Mesendoderm (in vitro differentiated cells): ENCODE measurements at regions not wholly inside any gene's neighbourhood (a gene's known extent, or its start where the extent isn't known, plus 50 kb on each side); places are given as distances from the start of the nearest gene placed in this dataset.
"Not testable (repeated sequence)": the region's sequence is repeated elsewhere in the genome, so short reads cannot be mapped to it uniquely, and the experiment has no call there.

Experiments
- DNase-seq: peaks from one replicate; pipeline ENCODE4 v3.0.0; 2013
- H2AK5ac ChIP-seq: 2 replicates; pipeline ENCODE4 v1.6.1; 2013; ENCODE audit warnings: low read length, inconsistent platforms
- H2BK120ac ChIP-seq: 2 replicates; pipeline ENCODE4 v1.6.1; 2013; ENCODE audit warnings: low read depth, mild to moderate bottlenecking, low read length, moderate library complexity, mixed read lengths
- H2BK15ac ChIP-seq: replicated peaks from 2 replicates; pipeline ENCODE4 v1.6.1; 2013; ENCODE audit warnings: low read depth, mild to moderate bottlenecking, moderate library complexity
- H2BK5ac ChIP-seq: 2 replicates; pipeline ENCODE4 v1.6.1; 2013; ENCODE audit warnings: low read length, inconsistent platforms
- H3K18ac ChIP-seq: 2 replicates; pipeline ENCODE4 v1.6.1; 2013; ENCODE audit warnings: mild to moderate bottlenecking, low read length, mixed read lengths
- H3K23ac ChIP-seq: one replicate; pipeline ENCODE4 v1.6.1; 2013; ENCODE audit warnings: low read length
- H3K27ac ChIP-seq: 2 replicates; pipeline ENCODE4 v1.5.1; 2013; ENCODE audit warnings: low read depth, mild to moderate bottlenecking, inconsistent platforms, low read length, moderate library complexity
- H3K27me3 ChIP-seq: 2 replicates; pipeline ENCODE4 v1.6.1; 2013; ENCODE audit warnings: low read length, control low read depth, mild to moderate bottlenecking, inconsistent platforms; ENCODE audit not compliant: insufficient read depth, poor library complexity
- H3K36me3 ChIP-seq: 2 replicates; pipeline ENCODE4 v1.6.1; 2013; ENCODE audit warnings: low read length, inconsistent platforms; ENCODE audit not compliant: control insufficient read depth, insufficient read depth
- H3K4ac ChIP-seq: one replicate; pipeline ENCODE4 v1.6.1; 2013; ENCODE audit warnings: low read depth, mild to moderate bottlenecking, low read length, moderate library complexity
- H3K4me1 ChIP-seq: 2 replicates; pipeline ENCODE4 v1.6.1; 2013; ENCODE audit warnings: low read depth, low read length, inconsistent platforms; ENCODE audit not compliant: control insufficient read depth
- H3K4me2 ChIP-seq: 2 replicates; pipeline ENCODE4 v1.6.1; 2013; ENCODE audit warnings: low read length
- H3K4me3 ChIP-seq: 2 replicates; pipeline ENCODE4 v1.5.1; 2013; ENCODE audit warnings: mild to moderate bottlenecking, low read length
- H3K56ac ChIP-seq: one replicate; pipeline ENCODE4 v1.6.1; 2013; ENCODE audit warnings: low read length
- H3K79me1 ChIP-seq: 2 replicates; pipeline ENCODE4 v1.6.1; 2013; ENCODE audit warnings: low read length, inconsistent platforms
- H3K79me2 ChIP-seq: 2 replicates; pipeline ENCODE4 v1.6.1; 2013; ENCODE audit warnings: mild to moderate bottlenecking, low read length; ENCODE audit not compliant: control insufficient read depth, insufficient read depth
- H3K9ac ChIP-seq: 2 replicates; pipeline ENCODE4 v1.6.1; 2013; ENCODE audit warnings: low read length, inconsistent platforms
- H4K5ac ChIP-seq: one replicate; pipeline ENCODE4 v1.6.1; 2013; ENCODE audit warnings: low read length
- H4K8ac ChIP-seq: one replicate; pipeline ENCODE4 v1.6.1; 2013; ENCODE audit warnings: low read depth, mild to moderate bottlenecking, control low read depth, low read length, moderate library complexity
- WGBS: extraction: QIAGEN DNeasy Blood & Tissue Kit; methylation state at CpG from one replicate; pipeline ENCODE4 v1.1.7; 2013; ENCODE audit warnings: low lambda C conversion rate, missing lambda C conversion rate; ENCODE audit not compliant: insufficient coverage; ENCODE audit errors: extremely low coverage; 5-methylcytosine and 5-hydroxymethylcytosine counted together

DNA sequence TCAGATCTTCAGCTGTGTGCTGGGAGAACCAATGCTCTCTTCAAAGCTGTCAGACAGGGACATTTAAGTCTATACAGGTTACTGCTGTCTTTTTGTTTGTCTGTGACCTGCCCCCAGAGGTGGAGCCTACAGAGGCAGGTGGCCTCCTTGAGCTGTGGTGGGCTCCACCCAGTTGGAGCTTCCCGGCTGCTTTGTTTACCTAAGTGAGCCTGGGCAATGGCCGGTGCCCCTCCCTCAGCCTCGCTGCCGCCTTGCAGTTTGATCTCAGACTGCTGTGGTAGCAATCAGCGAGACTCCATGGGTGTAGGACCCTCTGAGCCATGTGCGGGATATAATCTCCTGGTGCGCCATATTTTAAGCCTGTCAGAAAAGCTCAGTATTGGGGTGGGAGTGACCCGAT is 745.8 kb upstream of the POU3F2 start:
- WGBS: no CpG with 5 or more reads among the region's 8 CpGs
- H3K4me3 ChIP-seq, DNase-seq, H3K4me2 ChIP-seq, H3K18ac ChIP-seq, H3K79me1 ChIP-seq, H2BK5ac ChIP-seq, H2AK5ac ChIP-seq, H2BK15ac ChIP-seq, H4K8ac ChIP-seq, H3K9ac ChIP-seq, H3K56ac ChIP-seq, H3K4me1 ChIP-seq, H4K5ac ChIP-seq, H3K23ac ChIP-seq, H3K36me3 ChIP-seq, H3K27me3 ChIP-seq, H3K4ac ChIP-seq, H3K79me2 ChIP-seq, H3K27ac ChIP-seq, H2BK120ac ChIP-seq: not testable (repeated sequence)

GRCh38 chr6:98092331-98092730 is 742.0 kb upstream of the POU3F2 start:
- Histone ChIP-seq H3K18ac (no peak overlapping the region), H3K36me3 (no peaks in the 10 kb centered on the region)
- WGBS: no CpG with 5 or more reads among the region's 2 CpGs

GRCh38 chr6:98094696-98095095 is 739.7 kb upstream of the POU3F2 start:
- H4K5ac ChIP-seq: no peak overlapping the region
- H2BK120ac ChIP-seq: no peak overlapping the region
- no peak overlapping the region for H3K23ac ChIP-seq
- no peak for DNase-seq
- no CpG with 5 or more reads among the region's 4 CpGs for WGBS
- H3K79me1 ChIP-seq: no peaks in the 10 kb centered on the region
- H3K36me3 ChIP-seq: no peaks in the 10 kb centered on the region
- no peak overlapping the region for H2BK15ac ChIP-seq
- no peak overlapping the region for H3K4me2 ChIP-seq
- H3K4me3 ChIP-seq: no peak overlapping the region
- H3K27ac ChIP-seq: no peak overlapping the region
- H3K9ac ChIP-seq: no peak overlapping the region
- H4K8ac ChIP-seq: no peak overlapping the region
- H3K56ac ChIP-seq: no peak overlapping the region
- H3K18ac ChIP-seq: no peak overlapping the region
- no peak overlapping the region for H2AK5ac ChIP-seq
- no peaks in the 10 kb centered on the region for H3K79me2 ChIP-seq
- no peaks in the 10 kb centered on the region for H3K27me3 ChIP-seq
- no peak overlapping the region for H2BK5ac ChIP-seq
- no peak overlapping the region for H3K4ac ChIP-seq
- H3K4me1 ChIP-seq: no peaks in the 10 kb centered on the region

More at GRCh38 chr6:98092331-98092730, 742.0 kb upstream of the POU3F2 start:
- H2BK120ac ChIP-seq: no peak overlapping the region
- no peak overlapping the region for H2BK5ac ChIP-seq
- no peak overlapping the region for H3K9ac ChIP-seq
- no peak overlapping the region for H3K27ac ChIP-seq
- H4K5ac ChIP-seq: no peak overlapping the region
- H4K8ac ChIP-seq: no peak overlapping the region
- no peak overlapping the region for H3K56ac ChIP-seq
- H3K4me3 ChIP-seq: no peak overlapping the region
- H3K79me2 ChIP-seq: no peaks in the 10 kb centered on the region
- H2BK15ac ChIP-seq: no peak overlapping the region
- H3K23ac ChIP-seq: no peak overlapping the region
- H3K4ac ChIP-seq: no peak overlapping the region
- DNase-seq: no peak
- H2AK5ac ChIP-seq: no peak overlapping the region
- no peaks in the 10 kb centered on the region for H3K4me1 ChIP-seq
- no peaks in the 10 kb centered on the region for H3K79me1 ChIP-seq
- H3K4me2 ChIP-seq: no peak overlapping the region
- H3K27me3 ChIP-seq: no peaks in the 10 kb centered on the region

DNA sequence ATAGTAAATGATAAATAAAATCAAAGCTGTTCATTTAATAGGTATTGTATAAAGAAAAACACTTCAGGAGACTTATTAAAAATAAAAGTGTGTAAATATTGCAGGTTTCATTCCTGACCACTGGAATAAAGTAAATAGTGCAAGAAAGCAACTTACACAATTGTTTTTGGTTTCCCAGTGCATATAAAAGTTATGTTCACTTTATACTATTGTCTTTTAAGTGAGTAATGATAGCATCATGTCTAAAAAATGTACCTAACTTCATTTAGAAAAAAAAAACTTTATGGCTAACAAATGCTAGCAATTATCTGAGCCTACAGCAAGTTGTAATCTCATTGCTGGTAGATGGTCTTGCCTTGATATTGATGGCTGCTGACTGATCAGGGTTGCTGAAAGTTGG is 726.6 kb upstream of the POU3F2 start:
- Histone ChIP-seq H3K36me3 (no peaks in the 10 kb centered on the region), H3K79me2 (no peaks in the 10 kb centered on the region), H4K5ac (no peak overlapping the region), H3K56ac (no peak overlapping the region), H3K4ac (no peak overlapping the region), H3K4me3 (no peak overlapping the region), H2AK5ac (no peak overlapping the region), H2BK15ac (no peak overlapping the region), H3K23ac (no peak overlapping the region), H2BK120ac (no peak overlapping the region), H3K9ac (no peak overlapping the region), H2BK5ac (no peak overlapping the region), H3K4me2 (no peak overlapping the region), H3K27ac (no peak overlapping the region), H3K79me1 (no peaks in the 10 kb centered on the region), H3K4me1 (no peaks in the 10 kb centered on the region), H4K8ac (no peak overlapping the region), H3K18ac (no peak overlapping the region), H3K27me3 (no peaks in the 10 kb centered on the region)
- DNase-seq: no peak

DNA sequence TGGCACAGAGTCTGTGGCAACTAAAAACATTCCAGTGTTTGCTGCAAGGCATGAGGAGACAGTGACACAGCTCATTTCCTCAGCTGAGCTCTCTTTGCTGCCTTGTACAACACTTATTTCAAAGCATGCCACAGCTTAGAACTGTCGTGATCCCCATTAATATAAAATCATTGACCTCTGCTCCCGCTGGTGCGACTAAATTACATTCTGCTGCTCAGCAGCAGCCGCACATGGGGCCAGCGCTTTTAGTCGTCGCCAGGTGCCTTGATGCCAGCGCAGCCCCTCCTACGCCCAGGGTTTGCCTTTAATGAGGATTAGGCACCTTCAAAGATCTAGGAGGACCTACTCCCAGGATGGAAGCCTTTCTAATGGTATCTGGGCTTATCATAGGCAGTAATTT is 717.9 kb upstream of the POU3F2 start:
- Histone ChIP-seq H3K4me3 (no peak overlapping the region), H2BK120ac (no peak overlapping the region), H2AK5ac (no peak overlapping the region), H3K79me1 (no peaks in the 10 kb centered on the region), H4K8ac (no peak overlapping the region), H3K4me1 (no peaks in the 10 kb centered on the region), H3K9ac (no peak overlapping the region), H2BK15ac (no peak overlapping the region), H3K4me2 (no peak overlapping the region), H3K79me2 (no peaks in the 10 kb centered on the region), H3K18ac (no peak overlapping the region), H3K56ac (no peak overlapping the region), H4K5ac (no peak overlapping the region), H3K27ac (no peak overlapping the region), H2BK5ac (no peak overlapping the region), H3K27me3 (no peaks in the 10 kb centered on the region), H3K4ac (no peak overlapping the region), H3K23ac (no peak overlapping the region), H3K36me3 (no peaks in the 10 kb centered on the region)
- DNase-seq: no peak
- no CpG with 5 or more reads among the region's 9 CpGs for WGBS

DNA sequence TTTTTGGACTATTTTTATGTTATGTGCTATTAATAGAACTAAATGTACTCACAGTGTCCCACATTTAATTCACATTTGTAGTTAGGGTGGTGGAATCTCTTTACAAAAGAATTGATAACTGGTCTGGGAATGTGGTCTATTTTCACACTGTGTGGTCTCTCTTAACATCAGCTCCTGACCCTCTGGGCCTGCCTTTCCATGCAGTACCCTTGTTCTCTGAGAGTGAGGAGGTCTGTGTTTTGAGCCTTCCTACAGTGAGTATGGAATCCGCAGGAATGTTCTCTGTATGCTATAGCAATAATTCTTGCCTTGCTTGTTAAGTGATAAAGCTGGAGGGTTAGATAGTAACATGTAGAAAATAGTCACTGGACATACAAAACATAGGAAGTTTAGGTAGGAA is 717.3 kb upstream of the POU3F2 start:
- no peak overlapping the region for H3K18ac ChIP-seq
- no peak overlapping the region for H3K9ac ChIP-seq
- H3K79me2 ChIP-seq: no peaks in the 10 kb centered on the region
- H3K4me2 ChIP-seq: no peak overlapping the region
- H3K27me3 ChIP-seq: no peaks in the 10 kb centered on the region
- DNase-seq: no peak
- H4K8ac ChIP-seq: no peak overlapping the region
- no peak overlapping the region for H3K4me3 ChIP-seq
- H3K79me1 ChIP-seq: no peaks in the 10 kb centered on the region
- H3K4me1 ChIP-seq: no peaks in the 10 kb centered on the region
- H3K27ac ChIP-seq: no peak overlapping the region
- no peak overlapping the region for H2BK15ac ChIP-seq
- H3K4ac ChIP-seq: no peak overlapping the region
- no peak overlapping the region for H3K23ac ChIP-seq
- no peak overlapping the region for H2BK5ac ChIP-seq
- H2AK5ac ChIP-seq: no peak overlapping the region
- no peaks in the 10 kb centered on the region for H3K36me3 ChIP-seq
- no peak overlapping the region for H4K5ac ChIP-seq
- H3K56ac ChIP-seq: no peak overlapping the region
- no CpG with 5 or more reads among the region's 1 CpG for WGBS
- no peak overlapping the region for H2BK120ac ChIP-seq
